Karpas-422 (cell line): ENCODE measurements at regions not wholly inside any gene's neighbourhood (a gene's known extent, or its start where the extent isn't known, plus 50 kb on each side); places are given as distances from the start of the nearest gene placed in this dataset.

Experiments
- DNase-seq: peaks from one replicate; pipeline ENCODE4 v3.0.0-alpha.2; 2015
- H2AFZ ChIP-seq: fragments of 200-600 bp; sonication (generic); 2 replicates; pipeline ENCODE4 v1.6.1; 2014; ENCODE audit warnings: antibody characterized with exemption, low read length, mixed read lengths
- H3K27ac ChIP-seq: fragments of 200-600 bp; sonication (generic); 2 replicates; pipeline ENCODE4 v1.5.1; 2014; ENCODE audit warnings: mild to moderate bottlenecking, low read length, moderate library complexity
- H3K27me3 ChIP-seq: fragments of 200-600 bp; sonication (generic); 2 replicates; pipeline ENCODE4 v1.6.1; 2014; ENCODE audit warnings: low read length, mixed read lengths
- H3K36me3 ChIP-seq: fragments of 200-600 bp; sonication (generic); 2 replicates; pipeline ENCODE4 v1.6.1; 2014; ENCODE audit warnings: low read length, mixed read lengths; ENCODE audit not compliant: insufficient read depth
- H3K4me1 ChIP-seq: fragments of 200-600 bp; sonication (generic); 2 replicates; pipeline ENCODE4 v1.6.1; 2014; ENCODE audit warnings: mild to moderate bottlenecking, low read length, mixed read lengths
- H3K4me2 ChIP-seq: fragments of 200-600 bp; sonication (generic); 2 replicates; pipeline ENCODE4 v1.6.1; 2014; ENCODE audit warnings: low read length, low read depth, mild to moderate bottlenecking; ENCODE audit not compliant: poor library complexity, severe bottlenecking
- H3K4me3 ChIP-seq: fragments of 200-600 bp; sonication (generic); 2 replicates; pipeline ENCODE4 v1.5.1; 2014; ENCODE audit warnings: mild to moderate bottlenecking, antibody characterized with exemption, low read length, mixed read lengths
- H3K79me2 ChIP-seq: fragments of 200-600 bp; sonication (generic); 2 replicates; pipeline ENCODE4 v1.6.1; 2014; ENCODE audit warnings: mild to moderate bottlenecking, low read length, mixed read lengths
- H3K9ac ChIP-seq: fragments of 200-600 bp; sonication (generic); 2 replicates; pipeline ENCODE4 v1.6.0; 2014; ENCODE audit warnings: low read length
- H3K9me2 ChIP-seq: fragments of 200-600 bp; sonication (generic), shearing (Covaris generic); replicated peaks from 2 replicates; pipeline ENCODE4 v1.6.0; 2014; ENCODE audit warnings: mild to moderate bottlenecking, low read length, moderate library complexity; ENCODE audit not compliant: insufficient read depth
- H3K9me3 ChIP-seq: fragments of 300-700, 200-600 bp; sonication (generic); 2 replicates; pipeline ENCODE4 v1.6.1; 2014; ENCODE audit warnings: low read length, mixed read lengths
- H4K20me1 ChIP-seq: fragments of 200-600 bp; sonication (generic); 2 replicates; pipeline ENCODE4 v1.6.1; 2014; ENCODE audit warnings: mild to moderate bottlenecking, antibody characterized with exemption, low read length, low read depth; ENCODE audit not compliant: insufficient read depth

- Histone ChIP-seq H3K9me3 (0 out of 2 replicates have a peak, but pooled peaks cover 3% of the 10 kb centered on the region), H3K36me3 (no peaks in the 10 kb centered on the region), H3K27me3 (no peaks in the 10 kb centered on the region), H3K9ac (no peak overlapping the region), H3K4me2 (no peak overlapping the region), H3K79me2 (no peaks in the 10 kb centered on the region), H3K4me3 (no peak overlapping the region), H3K4me1 (no peaks in the 10 kb centered on the region), H4K20me1 (no peaks in the 10 kb centered on the region), H3K27ac (no peak overlapping the region), H2AFZ (no peak overlapping the region), H3K9me2 (no peaks in the 10 kb centered on the region)
- DNase-seq = no peak
These were observed 66.9 kb downstream of the IRX2 start for GRCh38 chr5:2684606-2685005.

GRCh38 chr5:2683720-2684119 is 67.8 kb downstream of the IRX2 start:
- Histone ChIP-seq H3K4me1 (no peaks in the 10 kb centered on the region), H3K9me2 (no peaks in the 10 kb centered on the region), H3K36me3 (no peaks in the 10 kb centered on the region), H2AFZ (no peak overlapping the region), H3K79me2 (no peaks in the 10 kb centered on the region), H3K27me3 (no peaks in the 10 kb centered on the region), H3K4me2 (no peak overlapping the region), H3K27ac (no peak overlapping the region), H3K4me3 (no peak overlapping the region), H3K9ac (no peak overlapping the region), H4K20me1 (no peaks in the 10 kb centered on the region), H3K9me3 (peaks cover 8% of the 10 kb centered on the region; the same call in 1 of the 2 replicates)
- no peak for DNase-seq

- Histone ChIP-seq H3K27me3 (no peaks in the 10 kb centered on the region), H3K4me3 (no peak overlapping the region), H3K27ac (no peak overlapping the region), H3K9me3 (peaks cover 16% of the 10 kb centered on the region), H3K4me2 (no peak overlapping the region), H2AFZ (no peak overlapping the region), H3K79me2 (no peaks in the 10 kb centered on the region), H3K9ac (no peak overlapping the region), H3K4me1 (no peaks in the 10 kb centered on the region), H4K20me1 (no peaks in the 10 kb centered on the region), H3K9me2 (no peaks in the 10 kb centered on the region), H3K36me3 (no peaks in the 10 kb centered on the region)
- no peak for DNase-seq
These were observed 70.0 kb downstream of the IRX2 start for GRCh38 chr5:2681476-2681875.

GRCh38 chr5:2680979-2681378 is 70.5 kb downstream of the IRX2 start:
- Histone ChIP-seq H3K27me3 (no peaks in the 10 kb centered on the region), H3K79me2 (no peaks in the 10 kb centered on the region), H2AFZ (no peak overlapping the region), H3K4me3 (no peak overlapping the region), H4K20me1 (no peaks in the 10 kb centered on the region), H3K27ac (no peak overlapping the region), H3K9me2 (no peaks in the 10 kb centered on the region), H3K4me2 (no peak overlapping the region), H3K36me3 (no peaks in the 10 kb centered on the region), H3K9ac (no peak overlapping the region), H3K4me1 (no peaks in the 10 kb centered on the region), H3K9me3 (peaks cover 16% of the 10 kb centered on the region)
- no peak for DNase-seq

- Histone ChIP-seq H3K4me2 (no peak overlapping the region), H3K79me2 (no peaks in the 10 kb centered on the region), H3K27me3 (no peaks in the 10 kb centered on the region), H3K4me1 (no peaks in the 10 kb centered on the region), H3K9me2 (no peaks in the 10 kb centered on the region), H3K9ac (no peak overlapping the region), H3K4me3 (no peak overlapping the region), H3K27ac (no peak overlapping the region), H3K36me3 (no peaks in the 10 kb centered on the region), H2AFZ (no peak overlapping the region), H3K9me3 (peaks cover 16% of the 10 kb centered on the region), H4K20me1 (no peaks in the 10 kb centered on the region)
- no peak for DNase-seq
These were observed 73.8 kb downstream of the IRX2 start for GRCh38 chr5:2677689-2678088.

- H3K27me3 ChIP-seq = no peaks in the 10 kb centered on the region
- no peak overlapping the region for H3K4me3 ChIP-seq
- DNase-seq = no peak
- no peaks in the 10 kb centered on the region for H3K36me3 ChIP-seq
- no peaks in the 10 kb centered on the region for H3K79me2 ChIP-seq
- H3K4me2 ChIP-seq = no peak overlapping the region
- no peaks in the 10 kb centered on the region for H3K4me1 ChIP-seq
- no peak overlapping the region for H3K27ac ChIP-seq
- peaks cover 20% of the 10 kb centered on the region for H3K9me3 ChIP-seq
- no peaks in the 10 kb centered on the region for H4K20me1 ChIP-seq
- H3K9me2 ChIP-seq = no peaks in the 10 kb centered on the region
- no peak overlapping the region for H3K9ac ChIP-seq
- H2AFZ ChIP-seq = no peak overlapping the region
These were observed 75.9 kb downstream of the IRX2 start for GRCh38 chr5:2675548-2675947.

GRCh38 chr5:2674456-2674855 is 77.0 kb downstream of the IRX2 start:
- Histone ChIP-seq H3K4me1 (no peaks in the 10 kb centered on the region), H2AFZ (no peak overlapping the region), H3K27me3 (no peaks in the 10 kb centered on the region), H3K4me2 (no peak overlapping the region), H3K79me2 (no peaks in the 10 kb centered on the region), H3K9me2 (no peaks in the 10 kb centered on the region), H3K27ac (no peak overlapping the region), H3K9me3 (peaks cover 17% of the 10 kb centered on the region), H3K9ac (no peak overlapping the region), H3K4me3 (no peak overlapping the region), H3K36me3 (no peaks in the 10 kb centered on the region), H4K20me1 (no peaks in the 10 kb centered on the region)
- DNase-seq = no peak

GRCh38 chr5:2670940-2671339 is 80.5 kb downstream of the IRX2 start:
- Histone ChIP-seq H3K36me3 (no peaks in the 10 kb centered on the region), H3K4me1 (no peaks in the 10 kb centered on the region), H3K4me3 (no peak overlapping the region), H3K4me2 (no peak overlapping the region), H4K20me1 (no peaks in the 10 kb centered on the region), H3K9me2 (no peaks in the 10 kb centered on the region), H3K79me2 (no peaks in the 10 kb centered on the region), H3K27ac (no peak overlapping the region), H2AFZ (no peak overlapping the region), H3K9me3 (peaks cover 7% of the 10 kb centered on the region; the same call in 1 of the 2 replicates), H3K9ac (no peak overlapping the region), H3K27me3 (no peaks in the 10 kb centered on the region)
- DNase-seq = no peak

GRCh38 chr5:2669913-2670312 is 81.6 kb downstream of the IRX2 start:
- no peaks in the 10 kb centered on the region for H3K79me2 ChIP-seq
- H3K4me2 ChIP-seq = no peak overlapping the region

More at GRCh38 chr5:2669913-2670312, 81.6 kb downstream of the IRX2 start:
- H3K4me1 ChIP-seq = no peaks in the 10 kb centered on the region
- DNase-seq = no peak
- H3K9me2 ChIP-seq = no peaks in the 10 kb centered on the region
- H3K27ac ChIP-seq = no peak overlapping the region
- no peak overlapping the region for H3K4me3 ChIP-seq
- no peak overlapping the region for H3K9ac ChIP-seq
- no peak overlapping the region for H2AFZ ChIP-seq
- H4K20me1 ChIP-seq = no peaks in the 10 kb centered on the region
- no peaks in the 10 kb centered on the region for H3K27me3 ChIP-seq
- no peaks in the 10 kb centered on the region for H3K36me3 ChIP-seq
- peaks cover 7% of the 10 kb centered on the region; the same call in 1 of the 2 replicates for H3K9me3 ChIP-seq
